Fibroblast of lung (primary cell): ENCODE measurements at regions not wholly inside any gene's neighbourhood (a gene's known extent, or its start where the extent isn't known, plus 50 kb on each side); places are given as distances from the start of the nearest gene placed in this dataset.

Experiments
- EZH2 ChIP-seq: IDR thresholded peaks from 2 replicates; pipeline ENCODE4 v1.5.1; 2012; ENCODE audit warnings: low read length, control low read depth, mild to moderate bottlenecking; ENCODE audit errors: missing control alignments
- TF ChIP-seq, protein P1 (sequence below), 2 donors: IDR thresholded peaks in 1 of 2; conservative IDR thresholded peaks in 1 of 2; 1 replicate in 1 of 2; 2 replicates in 1 of 2; pipeline ENCODE4 v1.5.1; 2011 to 2012; ENCODE audit warnings: low read length in 2 of 2, control low read depth in 1 of 2, inconsistent platforms in 1 of 2, low read depth in 1 of 2, mild to moderate bottlenecking in 1 of 2

DNA sequence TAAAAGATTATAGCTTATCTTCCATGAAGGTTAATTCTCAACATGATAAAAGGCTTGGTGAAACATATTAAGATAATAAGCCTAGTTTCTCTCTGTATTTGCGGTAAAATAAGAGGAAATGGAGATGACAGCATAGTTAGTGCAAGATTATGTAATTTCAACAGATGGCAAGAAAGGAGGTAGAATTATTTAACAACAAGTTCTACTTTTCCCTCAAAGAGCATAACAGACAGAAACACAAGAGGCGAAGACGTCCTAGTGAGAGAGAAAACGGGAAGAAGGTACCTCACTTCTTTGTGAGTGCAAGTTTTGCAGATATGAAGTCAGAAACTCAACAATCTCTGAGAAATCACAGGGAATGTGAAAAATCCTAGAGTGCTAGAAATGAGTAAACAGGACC, 144.8 kb upstream of the ADCY2 start:
- no peak for TF ChIP-seq EZH2
- TF ChIP-seq, protein P1, sequence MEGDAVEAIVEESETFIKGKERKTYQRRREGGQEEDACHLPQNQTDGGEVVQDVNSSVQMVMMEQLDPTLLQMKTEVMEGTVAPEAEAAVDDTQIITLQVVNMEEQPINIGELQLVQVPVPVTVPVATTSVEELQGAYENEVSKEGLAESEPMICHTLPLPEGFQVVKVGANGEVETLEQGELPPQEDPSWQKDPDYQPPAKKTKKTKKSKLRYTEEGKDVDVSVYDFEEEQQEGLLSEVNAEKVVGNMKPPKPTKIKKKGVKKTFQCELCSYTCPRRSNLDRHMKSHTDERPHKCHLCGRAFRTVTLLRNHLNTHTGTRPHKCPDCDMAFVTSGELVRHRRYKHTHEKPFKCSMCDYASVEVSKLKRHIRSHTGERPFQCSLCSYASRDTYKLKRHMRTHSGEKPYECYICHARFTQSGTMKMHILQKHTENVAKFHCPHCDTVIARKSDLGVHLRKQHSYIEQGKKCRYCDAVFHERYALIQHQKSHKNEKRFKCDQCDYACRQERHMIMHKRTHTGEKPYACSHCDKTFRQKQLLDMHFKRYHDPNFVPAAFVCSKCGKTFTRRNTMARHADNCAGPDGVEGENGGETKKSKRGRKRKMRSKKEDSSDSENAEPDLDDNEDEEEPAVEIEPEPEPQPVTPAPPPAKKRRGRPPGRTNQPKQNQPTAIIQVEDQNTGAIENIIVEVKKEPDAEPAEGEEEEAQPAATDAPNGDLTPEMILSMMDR (conservative IDR thresholded peaks at IDR 0.05 in 1 of 2, IDR thresholded peaks at IDR 0.05 in 1 of 2; ENCODE audit: low read depth in 1 of 2, low read length in 2 of 2): no peak
